ENCODE measurements at regions not wholly inside any gene's neighbourhood (a gene's known extent, or its start where the extent isn't known, plus 50 kb on each side); places are given as distances from the start of the nearest gene placed in this dataset.

- TF ChIP-seq PATZ1 (CRISPR knock-in tag; IDR thresholded peaks at IDR 0.05; ENCODE audit: borderline replicate concordance) (no peak), RARB (CRISPR knock-in tag; IDR thresholded peaks at IDR 0.05) (no peak), ZC3H10 (CRISPR knock-in tag; IDR thresholded peaks at IDR 0.05) (no peak), ZFP30 (CRISPR knock-in tag; IDR thresholded peaks at IDR 0.05) (no peak)
Measured at GRCh38 chr2:15812187-15812780, 128.1 kb upstream of the MYCN start (continued).

GRCh38 chr2:15813481-15814266 is 126.7 kb upstream of the MYCN start:
- TF ChIP-seq POU6F1 (CRISPR knock-in tag; IDR thresholded peaks at IDR 0.05; ENCODE audit: borderline replicate concordance, low read depth) (no peak), ISL1 (CRISPR knock-in tag; IDR thresholded peaks at IDR 0.05) (no peak), ZFP30 (CRISPR knock-in tag; IDR thresholded peaks at IDR 0.05) (no peak), ZNF70 (CRISPR knock-in tag; IDR thresholded peaks at IDR 0.05) (no peak), TCF4 (CRISPR knock-in tag; IDR thresholded peaks at IDR 0.05; ENCODE audit: borderline replicate concordance) (no peak), ARNTL (CRISPR knock-in tag; IDR thresholded peaks at IDR 0.05; ENCODE audit: borderline replicate concordance, low read depth) (no peak), RARB (CRISPR knock-in tag; IDR thresholded peaks at IDR 0.05) (no peak), SNAI2 (CRISPR knock-in tag; IDR thresholded peaks at IDR 0.05) (no peak), PPARA (CRISPR knock-in tag; IDR thresholded peaks at IDR 0.05; ENCODE audit: borderline replicate concordance) (no peak), ESRRG (CRISPR knock-in tag; IDR thresholded peaks at IDR 0.05) (no peak), CREB5 (CRISPR knock-in tag; IDR thresholded peaks at IDR 0.05; ENCODE audit: low read depth) (no peak), BACH2 (CRISPR knock-in tag; IDR thresholded peaks at IDR 0.05; ENCODE audit: borderline replicate concordance) (no peak)
- no peak for ATAC-seq

- no peak for ATAC-seq
Measured at GRCh38 chr2:15814403-15814802, 125.9 kb upstream of the MYCN start.

More at GRCh38 chr2:15814403-15814802, 125.9 kb upstream of the MYCN start:
- TF ChIP-seq BACH2 (CRISPR knock-in tag; IDR thresholded peaks at IDR 0.05; ENCODE audit: borderline replicate concordance) (no peak), CREB5 (CRISPR knock-in tag; IDR thresholded peaks at IDR 0.05; ENCODE audit: low read depth) (no peak), POU6F1 (CRISPR knock-in tag; IDR thresholded peaks at IDR 0.05; ENCODE audit: borderline replicate concordance, low read depth) (no peak)
